Stimulated activated CD4-positive, alpha-beta T cell treated with anti-CD3 and anti-CD28 coated beads, Interleukin-4, amount 100 ng/mL, for 48 hours (primary cell): ENCODE measurements at regions not wholly inside any gene's neighbourhood (a gene's known extent, or its start where the extent isn't known, plus 50 kb on each side); places are given as distances from the start of the nearest gene placed in this dataset.
"Not testable (repeated sequence)": the region's sequence is repeated elsewhere in the genome, so short reads cannot be mapped to it uniquely, and the experiment has no call there.

Experiments used
- DNase-seq, 2 donors: peaks; one replicate each; pipeline ENCODE4 v3.0.0-alpha.2; 2020; ENCODE audit warnings: low read depth in 2 of 2

GRCh38 chr11:33463059-33463458 lies 205.9 kb downstream of the HIPK3 start:
- DNase-seq: no peak

GRCh38 chr11:33461369-33462125 lies 204.4 kb downstream of the HIPK3 start:
- DNase-seq: no peak

- DNase-seq: no peak
Measured at GRCh38 chr11:33457948-33458347, 200.8 kb downstream of the HIPK3 start.

- DNase-seq: no peak
Measured at GRCh38 chr11:33455867-33456463, 198.8 kb downstream of the HIPK3 start.

- no peak for DNase-seq
Measured at GRCh38 chr11:33454264-33454663, 197.1 kb downstream of the HIPK3 start.

GRCh38 chr11:33452836-33453624 lies 195.8 kb downstream of the HIPK3 start:
- no peak for DNase-seq

GRCh38 chr11:33451364-33451763 lies 194.2 kb downstream of the HIPK3 start:
- DNase-seq: no peak

- no peak for DNase-seq
Measured at GRCh38 chr11:33449798-33450197, 192.6 kb downstream of the HIPK3 start.

- no peak for DNase-seq
Measured at GRCh38 chr11:33448461-33449130, 191.4 kb downstream of the HIPK3 start.

GRCh38 chr11:33445761-33446161 lies 188.6 kb downstream of the HIPK3 start:
- DNase-seq: no peak

- no peak for DNase-seq
Measured at GRCh38 chr11:33444835-33445594, 187.8 kb downstream of the HIPK3 start.

- DNase-seq: no peak
Measured at GRCh38 chr11:33443684-33444083, 186.5 kb downstream of the HIPK3 start.

- no peak for DNase-seq
Measured at GRCh38 chr11:33438301-33438700, 181.1 kb downstream of the HIPK3 start.

GRCh38 chr11:33437529-33437928 lies 180.3 kb downstream of the HIPK3 start:
- no peak for DNase-seq

GRCh38 chr11:33435216-33435615 lies 178.0 kb downstream of the HIPK3 start:
- DNase-seq: no peak

GRCh38 chr11:33434294-33434693 lies 177.1 kb downstream of the HIPK3 start:
- DNase-seq: no peak

- not testable (repeated sequence) for DNase-seq
Measured at GRCh38 chr11:33428435-33428834, 171.3 kb downstream of the HIPK3 start.

GRCh38 chr11:33420959-33421566 lies 163.9 kb downstream of the HIPK3 start:
- DNase-seq: no peak

- no peak for DNase-seq
Measured at GRCh38 chr11:33419924-33420323, 162.7 kb downstream of the HIPK3 start.

- no peak for DNase-seq
Measured at GRCh38 chr11:33417121-33417520, 159.9 kb downstream of the HIPK3 start.

GRCh38 chr11:33413301-33413700 lies 156.1 kb downstream of the HIPK3 start:
- no peak for DNase-seq
